ENCODE measurements at regions not wholly inside any gene's neighbourhood (a gene's known extent, or its start where the extent isn't known, plus 50 kb on each side); places are given as distances from the start of the nearest gene placed in this dataset.

GRCh38 chr14:26385310-26385709, 212.5 kb downstream of the NOVA1 start:
- no peak for TF ChIP-seq TAF1 (IDR thresholded peaks at IDR 0.05; ENCODE audit: borderline replicate concordance, low read depth, low read length)
- TF ChIP-seq RAD21 (IDR thresholded peaks at IDR 0.05; ENCODE audit: low read length), result no peak
- no peak for TF ChIP-seq PBX3 (IDR thresholded peaks at IDR 0.05)
- no peak for TF ChIP-seq EZH2phosphoT487 (IDR thresholded peaks at IDR 0.05; ENCODE audit: borderline replicate concordance, low read depth)
- TF ChIP-seq, protein P1, sequence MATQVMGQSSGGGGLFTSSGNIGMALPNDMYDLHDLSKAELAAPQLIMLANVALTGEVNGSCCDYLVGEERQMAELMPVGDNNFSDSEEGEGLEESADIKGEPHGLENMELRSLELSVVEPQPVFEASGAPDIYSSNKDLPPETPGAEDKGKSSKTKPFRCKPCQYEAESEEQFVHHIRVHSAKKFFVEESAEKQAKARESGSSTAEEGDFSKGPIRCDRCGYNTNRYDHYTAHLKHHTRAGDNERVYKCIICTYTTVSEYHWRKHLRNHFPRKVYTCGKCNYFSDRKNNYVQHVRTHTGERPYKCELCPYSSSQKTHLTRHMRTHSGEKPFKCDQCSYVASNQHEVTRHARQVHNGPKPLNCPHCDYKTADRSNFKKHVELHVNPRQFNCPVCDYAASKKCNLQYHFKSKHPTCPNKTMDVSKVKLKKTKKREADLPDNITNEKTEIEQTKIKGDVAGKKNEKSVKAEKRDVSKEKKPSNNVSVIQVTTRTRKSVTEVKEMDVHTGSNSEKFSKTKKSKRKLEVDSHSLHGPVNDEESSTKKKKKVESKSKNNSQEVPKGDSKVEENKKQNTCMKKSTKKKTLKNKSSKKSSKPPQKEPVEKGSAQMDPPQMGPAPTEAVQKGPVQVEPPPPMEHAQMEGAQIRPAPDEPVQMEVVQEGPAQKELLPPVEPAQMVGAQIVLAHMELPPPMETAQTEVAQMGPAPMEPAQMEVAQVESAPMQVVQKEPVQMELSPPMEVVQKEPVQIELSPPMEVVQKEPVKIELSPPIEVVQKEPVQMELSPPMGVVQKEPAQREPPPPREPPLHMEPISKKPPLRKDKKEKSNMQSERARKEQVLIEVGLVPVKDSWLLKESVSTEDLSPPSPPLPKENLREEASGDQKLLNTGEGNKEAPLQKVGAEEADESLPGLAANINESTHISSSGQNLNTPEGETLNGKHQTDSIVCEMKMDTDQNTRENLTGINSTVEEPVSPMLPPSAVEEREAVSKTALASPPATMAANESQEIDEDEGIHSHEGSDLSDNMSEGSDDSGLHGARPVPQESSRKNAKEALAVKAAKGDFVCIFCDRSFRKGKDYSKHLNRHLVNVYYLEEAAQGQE (IDR thresholded peaks at IDR 0.05; ENCODE audit: low read depth, low read length), result no peak
- TF ChIP-seq CTCF (IDR thresholded peaks at IDR 0.05), result no peak
- TF ChIP-seq RFX5 (IDR thresholded peaks at IDR 0.05; ENCODE audit: low read length), result no peak
- TF ChIP-seq RXRA (IDR thresholded peaks at IDR 0.05; ENCODE audit: borderline replicate concordance, low read depth), result no peak

All from SK-N-SH (cell line).